GM12892 (cell line): ENCODE measurements at regions not wholly inside any gene's neighbourhood (a gene's known extent, or its start where the extent isn't known, plus 50 kb on each side); places are given as distances from the start of the nearest gene placed in this dataset.

Experiments
- DNase-seq: peaks from one replicate; pipeline ENCODE4 v3.0.0; 2011; ENCODE audit not compliant: insufficient read length
- FAIRE-seq: peaks from 2 replicates; lab custom pipeline; 2011; peaks lifted over from hg19 to GRCh38; lab: Jason Lieb, UNC
- POLR2A ChIP-seq: IDR thresholded peaks from 2 replicates; pipeline ENCODE4 v1.6.1; 2011; ENCODE audit warnings: low read depth, low read length, control low read depth
- POLR2AphosphoS5 ChIP-seq: IDR thresholded peaks from 2 replicates; pipeline ENCODE4 v1.6.1; 2011; ENCODE audit warnings: low read depth, low read length, control low read depth
- TAF1 ChIP-seq: IDR thresholded peaks from 2 replicates; pipeline ENCODE4 v1.6.1; 2011; ENCODE audit warnings: low read depth, mild to moderate bottlenecking, control low read depth, low read length, borderline replicate concordance

DNA sequence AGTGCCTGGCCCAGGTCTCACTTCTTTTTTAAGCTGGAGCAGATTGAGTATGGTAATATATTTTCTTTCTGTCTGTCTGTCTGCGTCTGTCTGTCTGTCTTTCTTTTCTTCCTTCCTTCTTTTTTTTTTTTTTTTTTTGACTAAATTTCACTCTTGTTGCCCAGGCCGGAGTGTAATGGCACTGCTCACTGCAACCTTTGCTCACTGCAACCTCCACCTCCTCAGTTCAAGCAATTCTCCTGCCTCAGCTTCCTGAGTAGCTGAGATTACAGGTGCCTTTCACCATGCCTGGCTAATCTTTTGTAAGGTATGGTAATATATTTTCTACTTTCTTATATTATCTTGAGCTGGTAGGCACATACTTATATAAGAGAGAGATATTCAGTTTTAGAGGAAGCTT is 196.3 kb upstream of the MARCKS start:
- DNase-seq, result no peak
- TF ChIP-seq TAF1 (no peak), POLR2A (no peak), POLR2AphosphoS5 (no peak)
- FAIRE-seq, result no peak

DNA sequence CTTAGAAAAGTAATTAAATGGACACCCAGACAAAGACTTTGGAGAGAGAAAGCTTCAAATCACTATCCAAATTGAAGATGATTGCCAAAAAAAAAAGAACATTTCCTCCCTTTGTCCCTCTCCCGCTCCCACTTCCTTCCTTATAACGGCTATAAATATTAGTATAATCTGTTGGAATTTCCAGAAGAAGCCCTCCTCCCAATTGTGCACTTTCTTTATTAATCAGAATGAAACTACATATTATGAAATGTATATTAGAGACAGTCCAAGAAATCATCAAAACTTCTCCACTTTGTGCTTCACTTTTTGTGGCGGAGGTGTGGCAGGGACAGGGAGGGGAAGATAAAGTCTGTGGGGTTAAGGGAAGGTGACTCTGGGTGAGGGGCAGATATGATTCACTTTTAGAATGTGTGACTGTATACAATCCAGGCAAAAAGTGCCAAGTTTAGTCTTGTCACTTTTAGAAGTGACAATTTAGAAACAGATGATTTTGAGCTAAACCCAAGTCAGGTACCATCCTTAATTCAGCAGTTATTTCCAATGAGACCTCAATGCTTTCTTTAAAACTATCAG is 195.0 kb upstream of the MARCKS start:
- no peak for FAIRE-seq
- TF ChIP-seq POLR2A (no peak), TAF1 (no peak), POLR2AphosphoS5 (no peak)

DNA sequence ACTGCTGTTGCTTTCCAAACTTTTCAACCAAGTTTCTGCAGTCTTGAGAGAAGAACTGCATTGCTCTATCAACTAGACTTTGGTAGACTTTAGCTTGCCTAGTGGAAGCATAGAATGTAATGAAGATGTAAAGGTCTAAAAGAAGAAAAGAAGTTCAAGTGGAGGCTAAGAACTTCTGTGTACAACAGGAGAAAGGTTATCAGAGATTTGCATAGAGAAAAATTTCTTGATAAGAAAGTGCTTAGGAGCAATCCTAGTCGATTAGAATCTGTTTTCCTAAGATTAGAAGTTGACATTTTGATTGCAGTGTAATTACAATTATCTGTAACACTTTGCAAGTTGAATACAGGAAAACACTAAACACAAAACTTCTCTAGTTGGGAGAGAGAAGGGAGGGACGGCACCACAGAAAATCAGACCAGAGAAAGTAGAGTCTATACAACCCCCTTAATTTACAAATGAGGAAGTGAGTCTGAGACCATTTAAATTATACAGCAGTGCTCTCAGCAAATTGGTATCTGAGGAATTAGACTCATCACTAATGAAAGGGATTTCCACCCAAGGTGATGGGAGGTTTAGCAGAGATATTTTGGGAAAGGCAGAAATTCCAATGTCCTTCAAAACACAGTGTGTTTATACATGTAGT is 194.3 kb upstream of the MARCKS start:
- FAIRE-seq (peak; percentile 81), DNase-seq (no peak)
- TF ChIP-seq POLR2AphosphoS5 (no peak), POLR2A (no peak), TAF1 (no peak)

More for the DNA sequence above, 195.0 kb upstream of the MARCKS start:
- no peak for DNase-seq

DNA sequence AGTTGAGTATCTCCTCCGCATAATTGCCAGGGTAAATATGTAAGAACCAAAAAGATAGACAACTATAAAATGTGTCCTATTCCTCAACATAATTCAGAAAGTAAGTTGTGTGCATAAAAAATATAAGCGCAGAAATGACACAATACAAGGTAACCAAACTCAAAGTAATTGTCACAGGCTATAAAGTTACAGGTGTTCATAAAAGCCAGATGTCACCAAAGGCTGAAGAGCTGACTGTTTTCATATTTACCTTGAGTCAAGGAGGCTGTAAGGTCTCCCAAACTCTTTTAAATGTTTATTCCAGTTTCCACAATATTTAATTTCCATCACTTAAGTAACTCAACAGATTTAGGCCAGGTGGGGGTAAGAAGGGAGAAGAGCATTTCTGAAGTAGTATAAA is 192.2 kb upstream of the MARCKS start:
- DNase-seq (no peak), FAIRE-seq (no peak)
- TF ChIP-seq TAF1, result no peak
- no peak for TF ChIP-seq POLR2AphosphoS5
- no peak for TF ChIP-seq POLR2A

DNA sequence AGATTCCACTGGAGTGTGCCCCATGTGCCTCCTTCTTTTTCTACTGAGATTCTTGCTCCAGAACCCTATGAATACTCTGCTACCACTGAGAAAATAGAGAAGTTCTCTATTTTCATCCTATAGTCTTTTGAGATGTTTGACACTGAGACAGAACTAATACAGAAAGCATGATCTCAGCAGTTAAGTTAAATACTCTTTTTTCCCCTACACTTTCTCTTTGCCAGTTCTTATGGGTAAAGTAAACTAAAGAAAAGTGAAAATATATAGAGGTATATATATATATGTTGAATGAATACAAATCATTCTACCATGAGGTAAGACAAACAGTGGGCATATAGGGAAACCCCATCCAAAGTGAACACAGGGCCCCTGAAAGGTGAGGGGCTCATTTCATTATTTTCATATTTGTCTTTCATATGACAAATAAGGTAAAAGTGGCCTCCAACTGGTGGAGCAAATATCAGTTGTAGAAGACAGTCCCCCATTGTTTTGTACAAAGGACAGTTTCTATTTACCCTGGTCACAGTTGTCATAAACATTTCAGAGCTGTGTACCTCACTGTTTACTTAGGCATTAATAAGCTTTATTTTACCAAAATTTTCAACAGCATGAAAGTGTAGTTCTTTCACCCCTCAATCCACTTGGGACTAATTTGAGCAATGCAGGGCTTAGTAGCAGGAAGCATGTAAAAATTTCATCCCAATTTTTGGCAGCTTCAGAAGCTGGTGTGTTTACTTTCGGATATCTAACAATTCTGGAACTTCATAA is 188.3 kb upstream of the MARCKS start:
- TF ChIP-seq POLR2A (no peak), POLR2AphosphoS5 (no peak), TAF1 (no peak)
- DNase-seq (no peak), FAIRE-seq (peak; percentile 33)

DNA sequence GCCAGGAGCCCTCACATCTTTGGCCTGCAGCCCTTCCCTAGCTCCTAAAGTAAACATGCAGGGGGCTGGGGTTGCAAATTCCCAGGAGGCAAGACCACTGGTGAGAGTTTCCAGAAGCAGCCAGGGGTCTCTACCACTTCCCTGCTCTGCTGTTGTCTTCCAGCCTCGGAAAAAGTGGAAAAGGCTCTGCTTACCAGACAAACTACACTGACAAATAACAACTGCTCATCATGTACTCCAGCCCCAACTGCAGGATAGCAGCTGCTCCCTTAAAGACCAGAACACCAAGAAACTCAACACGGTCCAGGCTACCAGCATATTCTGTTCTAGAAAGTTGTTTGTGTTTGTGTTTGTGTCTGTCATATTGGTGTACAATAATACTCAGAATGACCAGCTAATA is 187.5 kb upstream of the MARCKS start:
- DNase-seq, result no peak
- no peak for FAIRE-seq
- TF ChIP-seq POLR2A, result no peak

DNA sequence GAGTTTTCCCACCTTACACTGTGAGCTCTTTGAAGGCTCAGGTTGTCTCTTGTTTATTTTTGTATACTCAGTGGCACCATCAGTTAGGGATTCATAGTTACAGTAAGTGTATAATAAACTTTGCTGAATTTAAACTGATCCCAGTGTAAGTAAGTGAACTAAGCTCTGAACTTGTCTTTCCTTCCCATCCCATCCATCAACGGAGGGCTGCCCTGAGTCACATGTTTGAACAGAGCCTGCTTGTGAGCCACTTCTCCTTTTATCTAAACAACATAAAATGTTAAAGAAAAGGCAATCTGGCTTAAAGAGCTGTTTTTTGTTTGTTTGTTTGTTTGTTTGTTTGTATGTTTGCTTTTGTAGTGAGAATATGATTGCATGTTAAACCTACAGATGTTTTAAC is 185.7 kb upstream of the MARCKS start:
- FAIRE-seq, result no peak
- no peak for TF ChIP-seq TAF1
- no peak for TF ChIP-seq POLR2A
- no peak for TF ChIP-seq POLR2AphosphoS5
- no peak for DNase-seq

DNA sequence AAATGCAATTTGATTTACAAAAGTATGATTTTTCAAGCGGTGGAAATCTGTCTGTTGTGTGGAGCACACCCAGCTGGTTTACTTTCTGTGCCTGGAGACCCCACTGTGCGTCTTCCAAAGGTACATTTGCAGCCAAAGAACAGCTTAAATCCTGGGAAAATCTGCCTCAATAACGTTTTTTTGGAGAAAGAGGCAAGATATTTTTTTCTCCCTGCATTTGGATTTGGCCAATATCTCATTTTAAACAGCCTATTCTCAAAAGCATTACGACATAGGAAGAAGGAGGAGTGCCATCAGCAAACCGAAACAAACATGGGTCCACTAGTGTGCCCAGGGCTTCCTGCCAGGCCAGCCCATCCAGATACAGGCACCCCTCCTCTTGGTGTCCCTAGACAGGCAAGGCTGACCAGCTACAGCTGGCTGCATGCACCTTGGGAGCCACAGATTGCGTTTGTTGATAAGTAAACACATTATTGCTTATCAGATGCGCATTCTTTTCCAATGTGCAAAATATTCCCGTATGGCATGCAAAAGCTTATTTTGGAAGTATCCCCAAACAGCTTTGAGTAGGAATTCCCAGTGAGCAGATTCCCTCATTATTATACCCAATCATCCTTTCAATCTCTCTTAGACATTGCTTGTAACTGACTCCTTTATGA is 184.5 kb upstream of the MARCKS start:
- no peak for DNase-seq
- TF ChIP-seq TAF1, result no peak
- no peak for TF ChIP-seq POLR2AphosphoS5
- TF ChIP-seq POLR2A, result no peak
- FAIRE-seq, result no peak

DNA sequence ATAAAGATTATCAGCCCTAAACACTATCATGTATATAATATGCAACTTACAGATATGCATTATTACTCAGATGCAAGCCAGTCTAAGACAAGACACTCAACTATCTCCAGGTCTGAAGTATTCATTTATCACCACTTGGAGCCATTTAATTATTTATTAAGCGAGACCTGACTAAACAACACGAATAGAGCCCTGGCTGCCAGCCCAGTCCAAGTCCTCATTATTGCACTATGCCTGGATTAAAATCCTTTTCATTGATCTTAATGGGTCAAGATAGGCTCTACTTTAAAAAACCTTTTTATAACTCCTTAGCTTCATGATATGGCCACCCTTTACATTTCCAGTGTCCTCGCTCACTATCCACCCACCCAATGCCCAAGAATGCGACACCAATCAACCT is 183.1 kb upstream of the MARCKS start:
- DNase-seq, result no peak
- no peak for TF ChIP-seq POLR2A
- no peak for TF ChIP-seq POLR2AphosphoS5
- FAIRE-seq, result no peak

DNA sequence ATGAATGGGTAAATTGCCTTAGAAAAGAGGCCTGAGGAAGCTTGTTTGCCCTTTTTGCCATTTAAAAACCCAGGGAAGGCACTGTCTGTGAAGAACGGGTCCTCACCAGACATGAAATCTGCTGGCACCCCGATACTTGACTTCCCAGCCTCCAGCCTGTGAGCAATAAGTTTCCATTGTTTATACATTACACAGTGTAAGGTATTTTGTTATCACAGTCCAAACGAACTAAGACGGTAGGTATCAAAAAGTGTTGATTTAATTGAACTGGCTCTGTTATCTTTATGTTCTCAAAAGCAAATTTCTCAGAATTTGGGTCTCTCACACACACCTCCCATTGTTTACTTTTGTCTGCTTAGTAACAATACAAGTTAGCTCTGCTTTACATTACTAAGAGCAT is 181.1 kb upstream of the MARCKS start:
- TF ChIP-seq TAF1 (no peak), POLR2A (no peak), POLR2AphosphoS5 (no peak)
- FAIRE-seq (no peak), DNase-seq (no peak)

DNA sequence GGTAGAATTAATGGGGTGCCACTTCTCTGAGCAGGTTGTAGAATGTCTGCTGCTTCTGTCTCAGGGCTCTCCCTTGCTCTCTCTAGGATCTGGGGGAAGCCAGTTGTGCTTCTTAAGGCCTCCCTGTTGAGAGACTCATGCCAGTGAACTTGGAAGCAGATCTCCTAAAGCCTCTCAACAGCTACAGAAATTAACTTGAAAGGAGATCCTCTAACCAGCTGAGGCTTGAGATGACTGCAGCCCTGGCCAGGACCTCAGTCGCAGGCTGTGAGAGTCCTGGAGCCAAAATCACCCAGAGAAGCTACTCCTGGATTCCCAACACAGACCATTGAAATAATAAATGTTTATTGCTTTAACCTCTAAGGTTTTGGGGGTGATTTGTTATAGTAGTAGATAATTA is 180.2 kb upstream of the MARCKS start:
- FAIRE-seq (no peak), DNase-seq (no peak)
- TF ChIP-seq POLR2AphosphoS5 (no peak), POLR2A (no peak), TAF1 (no peak)

DNA sequence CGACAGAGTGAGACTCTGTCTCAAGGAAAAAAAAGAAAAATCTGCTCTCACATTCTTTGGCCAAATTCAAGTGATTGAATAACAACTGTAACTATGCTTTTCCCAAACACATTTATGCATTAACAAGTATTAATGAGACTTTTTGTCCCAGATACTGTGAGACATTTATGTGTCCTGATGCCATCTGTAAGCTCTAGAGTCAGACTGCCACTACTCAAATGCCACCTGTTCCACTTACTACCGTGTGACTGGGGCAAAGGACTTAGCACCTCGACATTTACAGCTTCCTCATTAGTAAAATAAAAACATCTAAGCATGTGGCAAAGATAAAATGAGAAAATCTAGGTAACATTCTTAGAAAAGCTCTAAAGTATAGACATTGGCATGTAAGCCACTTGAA is 178.1 kb upstream of the MARCKS start:
- FAIRE-seq (no peak), DNase-seq (no peak)
- no peak for TF ChIP-seq TAF1
- no peak for TF ChIP-seq POLR2AphosphoS5
- no peak for TF ChIP-seq POLR2A
